ENCODE measurements at regions not wholly inside any gene's neighbourhood (a gene's known extent, or its start where the extent isn't known, plus 50 kb on each side); places are given as distances from the start of the nearest gene placed in this dataset.

- no peaks in the 10 kb centered on the region for H3K4me1 ChIP-seq (replicated peaks)
- no peak overlapping the region for H3K27ac ChIP-seq
- no peaks in the 10 kb centered on the region for H3K36me3 ChIP-seq
- intact Hi-C loops (cut with DNase I), result no loop called here
- no peak overlapping the region for H3K4me3 ChIP-seq
- DNase-seq (ENCODE audit: low spot score), result no peak
- WGBS, result 8% methylated on average over 1 of the region's 1 CpG
- TF ChIP-seq POLR2A (IDR thresholded peaks at IDR 0.05) (no peak), POLR2AphosphoS5 (IDR thresholded peaks at IDR 0.05) (no peak)
- TF ChIP-seq, protein P1, sequence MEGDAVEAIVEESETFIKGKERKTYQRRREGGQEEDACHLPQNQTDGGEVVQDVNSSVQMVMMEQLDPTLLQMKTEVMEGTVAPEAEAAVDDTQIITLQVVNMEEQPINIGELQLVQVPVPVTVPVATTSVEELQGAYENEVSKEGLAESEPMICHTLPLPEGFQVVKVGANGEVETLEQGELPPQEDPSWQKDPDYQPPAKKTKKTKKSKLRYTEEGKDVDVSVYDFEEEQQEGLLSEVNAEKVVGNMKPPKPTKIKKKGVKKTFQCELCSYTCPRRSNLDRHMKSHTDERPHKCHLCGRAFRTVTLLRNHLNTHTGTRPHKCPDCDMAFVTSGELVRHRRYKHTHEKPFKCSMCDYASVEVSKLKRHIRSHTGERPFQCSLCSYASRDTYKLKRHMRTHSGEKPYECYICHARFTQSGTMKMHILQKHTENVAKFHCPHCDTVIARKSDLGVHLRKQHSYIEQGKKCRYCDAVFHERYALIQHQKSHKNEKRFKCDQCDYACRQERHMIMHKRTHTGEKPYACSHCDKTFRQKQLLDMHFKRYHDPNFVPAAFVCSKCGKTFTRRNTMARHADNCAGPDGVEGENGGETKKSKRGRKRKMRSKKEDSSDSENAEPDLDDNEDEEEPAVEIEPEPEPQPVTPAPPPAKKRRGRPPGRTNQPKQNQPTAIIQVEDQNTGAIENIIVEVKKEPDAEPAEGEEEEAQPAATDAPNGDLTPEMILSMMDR (IDR thresholded peaks at IDR 0.05), result no peak
- no peaks in the 10 kb centered on the region for H3K27me3 ChIP-seq (replicated peaks; ENCODE audit: insufficient read depth)
- no peaks in the 10 kb centered on the region for H3K9me3 ChIP-seq
Measured at GRCh38 chr1:56169856-56170255, 409.5 kb downstream of the PLPP3 start.

- no peaks in the 10 kb centered on the region for H3K27me3 ChIP-seq (replicated peaks; ENCODE audit: insufficient read depth)
- no peaks in the 10 kb centered on the region for H3K36me3 ChIP-seq
- no peak overlapping the region for H3K27ac ChIP-seq
- no peak overlapping the region for H3K4me3 ChIP-seq
- H3K4me1 ChIP-seq (replicated peaks), result no peaks in the 10 kb centered on the region
- WGBS, result 70% methylated on average over 2 of the region's 2 CpGs
- TF ChIP-seq POLR2AphosphoS5 (IDR thresholded peaks at IDR 0.05) (no peak), POLR2A (IDR thresholded peaks at IDR 0.05) (no peak)
- TF ChIP-seq, protein P1 (IDR thresholded peaks at IDR 0.05), result no peak
- intact Hi-C loops (cut with DNase I), result no loop called here
- H3K9me3 ChIP-seq, result no peaks in the 10 kb centered on the region
- DNase-seq (ENCODE audit: low spot score), result no peak
Measured at GRCh38 chr1:56168176-56168575, 411.2 kb downstream of the PLPP3 start.

- TF ChIP-seq, protein P1 (IDR thresholded peaks at IDR 0.05), result no peak
- TF ChIP-seq POLR2AphosphoS5 (IDR thresholded peaks at IDR 0.05) (no peak), POLR2A (IDR thresholded peaks at IDR 0.05) (no peak)
- Histone ChIP-seq H3K36me3 (no peaks in the 10 kb centered on the region), H3K27ac (no peak overlapping the region), H3K9me3 (no peaks in the 10 kb centered on the region), H3K4me3 (no peak overlapping the region), H3K4me1 (replicated peaks) (no peaks in the 10 kb centered on the region), H3K27me3 (replicated peaks; ENCODE audit: insufficient read depth) (no peaks in the 10 kb centered on the region)
- intact Hi-C loops (cut with DNase I), result no loop called here
- no peak for DNase-seq (ENCODE audit: low spot score)
- 79% methylated on average over 3 of the region's 3 CpGs for WGBS
Measured at GRCh38 chr1:56167596-56167995, 411.8 kb downstream of the PLPP3 start.

- H3K36me3 ChIP-seq, result no peaks in the 10 kb centered on the region
- TF ChIP-seq POLR2AphosphoS5 (IDR thresholded peaks at IDR 0.05), result no peak
- TF ChIP-seq, protein P1 (IDR thresholded peaks at IDR 0.05), result no peak
- TF ChIP-seq POLR2A (IDR thresholded peaks at IDR 0.05), result no peak
- H3K9me3 ChIP-seq, result no peaks in the 10 kb centered on the region
- no peak overlapping the region for H3K27ac ChIP-seq
- H3K4me1 ChIP-seq (replicated peaks), result no peaks in the 10 kb centered on the region
- intact Hi-C loops (cut with DNase I), result no loop called here
- no peak overlapping the region for H3K4me3 ChIP-seq
- 74% methylated on average over 6 of the region's 6 CpGs for WGBS
- DNase-seq (ENCODE audit: low spot score), result no peak
- no peaks in the 10 kb centered on the region for H3K27me3 ChIP-seq (replicated peaks; ENCODE audit: insufficient read depth)
Measured at GRCh38 chr1:56160773-56161315, 418.5 kb downstream of the PLPP3 start.

Data from prostate gland (tissue), 2 donors.